Neutrophil (primary cell): ENCODE measurements at regions not wholly inside any gene's neighbourhood (a gene's known extent, or its start where the extent isn't known, plus 50 kb on each side); places are given as distances from the start of the nearest gene placed in this dataset.
"Not testable (repeated sequence)": the region's sequence is repeated elsewhere in the genome, so short reads cannot be mapped to it uniquely, and the experiment has no call there.

ENCODE experiments used
- H3K27ac ChIP-seq: fragments of 200-600 bp; sonication (generic); 2 replicates; pipeline ENCODE4 v1.5.1; 2016; ENCODE audit warnings: mild to moderate bottlenecking, moderate library complexity
- H3K27me3 ChIP-seq: fragments of 200-600 bp; sonication (generic); 2 replicates; pipeline ENCODE4 v1.6.0; 2016; ENCODE audit warnings: mild to moderate bottlenecking
- H3K36me3 ChIP-seq: fragments of 200-600 bp; sonication (generic); 2 replicates; pipeline ENCODE4 v1.5.1; 2017
- H3K4me1 ChIP-seq, 2 experiments: fragments of 200-600 bp in 1 of 2; sonication (generic) in 1 of 2; 1 replicate in 1 of 2; 2 replicates in 1 of 2; pipeline versions ENCODE4 v1.5.1 to v1.6.1; 2013 to 2016; ENCODE audit warnings: low read depth in 1 of 2, low read length in 1 of 2, mild to moderate bottlenecking in 1 of 2, moderate library complexity in 1 of 2; ENCODE audit not compliant: control insufficient read depth in 1 of 2, insufficient read depth in 1 of 2
- H3K4me3 ChIP-seq, 2 experiments: fragments of 200-600 bp in 1 of 2; sonication (generic) in 1 of 2; 1 replicate in 1 of 2; 2 replicates in 1 of 2; pipeline ENCODE4 v1.5.1; 2013 to 2016; ENCODE audit warnings: low read depth in 1 of 2, low read length in 1 of 2, mild to moderate bottlenecking in 1 of 2, moderate library complexity in 1 of 2
- H3K9me3 ChIP-seq: fragments of 200-600 bp; sonication (generic); 2 replicates; pipeline ENCODE4 v1.5.1; 2016
- TF ChIP-seq, protein P1 (sequence below): fragments of 200-600 bp; sonication (generic); IDR thresholded peaks from 2 replicates; pipeline ENCODE4 v1.5.1; 2016; ENCODE audit warnings: antibody characterized with exemption

- TF ChIP-seq, protein P1, sequence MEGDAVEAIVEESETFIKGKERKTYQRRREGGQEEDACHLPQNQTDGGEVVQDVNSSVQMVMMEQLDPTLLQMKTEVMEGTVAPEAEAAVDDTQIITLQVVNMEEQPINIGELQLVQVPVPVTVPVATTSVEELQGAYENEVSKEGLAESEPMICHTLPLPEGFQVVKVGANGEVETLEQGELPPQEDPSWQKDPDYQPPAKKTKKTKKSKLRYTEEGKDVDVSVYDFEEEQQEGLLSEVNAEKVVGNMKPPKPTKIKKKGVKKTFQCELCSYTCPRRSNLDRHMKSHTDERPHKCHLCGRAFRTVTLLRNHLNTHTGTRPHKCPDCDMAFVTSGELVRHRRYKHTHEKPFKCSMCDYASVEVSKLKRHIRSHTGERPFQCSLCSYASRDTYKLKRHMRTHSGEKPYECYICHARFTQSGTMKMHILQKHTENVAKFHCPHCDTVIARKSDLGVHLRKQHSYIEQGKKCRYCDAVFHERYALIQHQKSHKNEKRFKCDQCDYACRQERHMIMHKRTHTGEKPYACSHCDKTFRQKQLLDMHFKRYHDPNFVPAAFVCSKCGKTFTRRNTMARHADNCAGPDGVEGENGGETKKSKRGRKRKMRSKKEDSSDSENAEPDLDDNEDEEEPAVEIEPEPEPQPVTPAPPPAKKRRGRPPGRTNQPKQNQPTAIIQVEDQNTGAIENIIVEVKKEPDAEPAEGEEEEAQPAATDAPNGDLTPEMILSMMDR: no peak
- H3K27ac ChIP-seq: no peak overlapping the region
- no peak overlapping the region for H3K4me3 ChIP-seq
- H3K9me3 ChIP-seq: no peaks in the 10 kb centered on the region
- no peaks in the 10 kb centered on the region for H3K36me3 ChIP-seq
- no peaks in the 10 kb centered on the region for H3K4me1 ChIP-seq
- H3K27me3 ChIP-seq: no peaks in the 10 kb centered on the region
These were observed 318.2 kb downstream of the PTPRC start for GRCh38 chr1:198957044-198957443.

- TF ChIP-seq, protein P1: no peak
- H3K27me3 ChIP-seq: no peaks in the 10 kb centered on the region
- H3K27ac ChIP-seq: no peak overlapping the region
These were observed 320.2 kb downstream of the PTPRC start for GRCh38 chr1:198959032-198959431.

GRCh38 chr1:198959676-198960075, 320.8 kb downstream of the PTPRC start:
- no peaks in the 10 kb centered on the region for H3K9me3 ChIP-seq
- no peaks in the 10 kb centered on the region for H3K36me3 ChIP-seq
- TF ChIP-seq, protein P1: no peak
- no peak overlapping the region for H3K27ac ChIP-seq
- no peaks in the 10 kb centered on the region for H3K27me3 ChIP-seq
- no peak overlapping the region for H3K4me3 ChIP-seq
- H3K4me1 ChIP-seq: no peaks in the 10 kb centered on the region

More at GRCh38 chr1:198959032-198959431, 320.2 kb downstream of the PTPRC start:
- H3K4me1 ChIP-seq: no peaks in the 10 kb centered on the region
- H3K9me3 ChIP-seq: no peaks in the 10 kb centered on the region
- no peak overlapping the region for H3K4me3 ChIP-seq
- no peaks in the 10 kb centered on the region for H3K36me3 ChIP-seq

DNA sequence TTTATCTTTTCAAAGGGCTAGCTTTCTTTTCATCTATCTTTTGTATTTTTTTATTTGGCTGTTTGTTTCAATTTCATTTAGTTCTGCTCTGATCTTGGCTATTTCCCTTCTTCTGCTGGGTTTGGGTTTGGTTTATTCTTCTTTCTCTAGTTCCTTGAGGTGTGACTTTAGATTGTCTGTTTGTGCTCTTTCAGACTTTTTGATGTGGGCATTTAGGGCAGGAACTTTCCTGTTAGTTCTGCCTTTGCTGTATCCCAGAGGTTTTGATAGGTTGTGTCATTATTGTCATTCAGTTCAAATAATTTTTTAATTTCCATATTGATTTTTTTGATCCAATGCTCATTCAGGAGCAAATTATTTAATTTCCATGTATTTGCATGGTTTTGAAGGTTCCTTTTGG, 325.0 kb downstream of the PTPRC start:
- not testable (repeated sequence) for H3K36me3 ChIP-seq, H3K4me1 ChIP-seq, H3K4me3 ChIP-seq, H3K27ac ChIP-seq, H3K27me3 ChIP-seq, H3K9me3 ChIP-seq

DNA sequence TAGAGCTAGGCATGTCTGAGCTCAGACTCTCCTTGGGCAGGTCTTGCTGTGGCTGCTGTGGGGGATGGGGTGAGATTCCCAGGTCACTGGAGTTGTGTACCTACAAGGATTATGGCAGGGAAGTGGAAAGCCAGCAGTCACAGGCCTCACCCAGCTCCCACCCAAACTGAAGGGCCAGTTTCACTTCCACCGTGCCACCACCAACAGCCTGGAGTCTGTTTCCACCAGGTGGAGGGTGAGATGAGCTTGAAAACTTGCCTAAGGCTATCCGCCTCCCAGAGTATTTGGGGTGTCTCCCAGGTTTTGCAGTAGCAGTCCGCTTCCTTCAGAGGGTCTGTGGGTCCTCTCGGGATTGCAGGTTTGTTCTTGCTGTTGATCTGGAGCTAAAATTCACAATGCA, 327.7 kb downstream of the PTPRC start:
- Histone ChIP-seq H3K36me3 (no peaks in the 10 kb centered on the region), H3K27me3 (no peaks in the 10 kb centered on the region), H3K27ac (no peak overlapping the region), H3K9me3 (no peaks in the 10 kb centered on the region), H3K4me1 (no peaks in the 10 kb centered on the region), H3K4me3 (no peak overlapping the region)
- TF ChIP-seq, protein P1: no peak

DNA sequence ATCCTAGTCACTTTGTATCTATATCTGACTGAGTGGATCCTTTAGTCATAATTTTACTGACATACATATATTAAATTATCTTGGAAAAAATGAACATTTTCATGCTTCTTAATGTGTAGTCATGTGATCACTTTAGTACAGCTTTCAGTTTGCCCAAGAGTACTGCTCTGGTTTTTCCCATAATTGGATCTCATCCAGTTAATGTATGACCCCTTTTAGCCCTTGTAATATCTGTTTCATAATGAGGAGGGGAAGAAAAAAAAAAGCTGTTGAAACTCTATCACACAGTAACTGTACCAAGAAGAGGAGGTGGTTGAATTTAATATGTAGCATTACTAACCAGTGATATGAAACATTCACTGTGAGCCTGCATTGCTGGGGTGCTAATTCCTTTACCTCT, 328.7 kb downstream of the PTPRC start:
- Histone ChIP-seq H3K27me3 (no peaks in the 10 kb centered on the region), H3K9me3 (no peaks in the 10 kb centered on the region), H3K4me1 (no peaks in the 10 kb centered on the region), H3K36me3 (no peaks in the 10 kb centered on the region), H3K27ac (no peak overlapping the region), H3K4me3 (no peak overlapping the region)
- TF ChIP-seq, protein P1: no peak
